Activated T-cell treated with anti-CD3 and anti-CD28 coated beads, Interleukin-2, amount 50 U/mL, for 48 hours (primary cell): ENCODE measurements at regions not wholly inside any gene's neighbourhood (a gene's known extent, or its start where the extent isn't known, plus 50 kb on each side); places are given as distances from the start of the nearest gene placed in this dataset.
"Not testable (repeated sequence)": the region's sequence is repeated elsewhere in the genome, so short reads cannot be mapped to it uniquely, and the experiment has no call there.

Source experiments
- DNase-seq, 2 experiments: peaks; one replicate each; pipeline ENCODE4 v3.0.0-alpha.2; 2020

- no peak for DNase-seq
These were observed 203.8 kb upstream of the ATP10A start for GRCh38 chr15:26066896-26067295.

DNA sequence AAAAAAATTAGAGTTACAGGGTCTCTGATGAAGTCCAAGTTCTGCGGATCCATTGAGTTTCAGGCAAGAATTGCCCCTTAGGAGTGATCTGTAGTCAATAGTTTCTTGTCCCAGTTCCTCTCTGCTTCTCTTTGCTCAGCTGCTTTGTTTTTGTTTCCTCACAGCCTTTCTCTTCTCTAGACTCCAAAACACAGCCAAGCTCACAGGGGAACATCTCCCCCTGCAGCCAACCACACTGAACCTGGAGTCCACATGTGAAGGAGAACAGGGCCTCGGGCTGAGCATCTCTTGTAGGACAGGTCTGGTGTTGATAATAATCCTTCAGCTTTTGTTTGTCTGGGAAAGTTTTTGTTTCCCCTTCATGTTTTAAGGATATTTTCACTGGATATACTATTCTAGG lies 202.6 kb upstream of the ATP10A start:
- no peak for DNase-seq

GRCh38 chr15:26061248-26061647 lies 198.1 kb upstream of the ATP10A start:
- no peak for DNase-seq

- not testable (repeated sequence) for DNase-seq
These were observed 193.6 kb upstream of the ATP10A start for GRCh38 chr15:26056766-26057165.

GRCh38 chr15:26051761-26052675 lies 188.9 kb upstream of the ATP10A start:
- no peak for DNase-seq

DNA sequence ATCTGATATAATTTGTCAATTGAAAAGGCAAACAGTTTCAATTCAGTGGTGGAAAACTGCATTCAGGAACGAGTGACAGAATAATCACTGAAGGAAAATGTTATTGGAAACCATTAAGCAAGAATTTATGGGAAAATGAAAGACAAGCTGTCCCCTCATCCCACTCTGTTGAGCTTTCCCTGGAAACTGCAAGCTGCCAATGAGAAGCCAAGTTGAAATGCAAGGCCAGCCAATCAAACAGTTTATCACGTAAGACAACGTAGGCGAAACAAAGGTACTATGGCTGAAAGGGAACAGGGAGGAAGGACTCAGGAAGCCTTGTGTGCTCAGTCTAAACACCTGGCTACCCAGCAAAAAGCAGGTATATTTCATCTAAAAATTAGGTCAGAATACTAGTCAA lies 187.9 kb upstream of the ATP10A start:
- no peak for DNase-seq

DNA sequence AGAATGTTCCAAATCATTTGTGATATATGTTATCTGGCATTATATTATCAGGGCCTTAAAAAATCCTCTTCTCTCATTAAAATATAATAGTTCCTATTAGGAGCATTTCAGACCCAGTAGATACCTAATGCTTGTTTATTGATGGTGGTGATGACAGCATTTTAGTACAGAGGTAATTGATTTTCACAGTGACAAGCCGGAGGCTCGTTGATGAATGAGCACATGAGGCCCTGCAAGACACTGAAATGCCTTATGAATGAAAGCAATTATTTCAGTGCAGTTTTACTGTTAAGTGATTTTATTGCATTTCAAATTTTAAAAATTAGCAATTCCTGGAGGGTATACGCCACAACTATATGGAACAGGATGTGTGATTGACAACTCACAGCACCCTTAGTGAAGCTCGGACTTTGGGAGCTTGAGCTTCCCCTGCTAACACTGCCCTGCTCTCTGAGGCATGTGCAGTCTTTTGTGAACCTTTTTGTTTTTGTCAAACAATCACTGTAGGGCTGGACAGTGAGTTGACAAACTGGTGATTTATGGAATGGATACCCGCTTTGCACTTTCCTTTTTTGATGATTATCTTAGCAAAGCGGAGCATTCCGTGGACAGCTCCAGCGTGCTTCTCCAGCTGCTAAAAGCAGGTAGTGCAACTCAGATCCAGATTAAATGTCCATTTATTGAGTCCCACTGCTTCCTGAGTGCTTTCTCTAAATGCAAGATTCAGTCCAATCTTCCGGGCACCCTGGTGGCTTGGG lies 187.0 kb upstream of the ATP10A start:
- no peak for DNase-seq

DNA sequence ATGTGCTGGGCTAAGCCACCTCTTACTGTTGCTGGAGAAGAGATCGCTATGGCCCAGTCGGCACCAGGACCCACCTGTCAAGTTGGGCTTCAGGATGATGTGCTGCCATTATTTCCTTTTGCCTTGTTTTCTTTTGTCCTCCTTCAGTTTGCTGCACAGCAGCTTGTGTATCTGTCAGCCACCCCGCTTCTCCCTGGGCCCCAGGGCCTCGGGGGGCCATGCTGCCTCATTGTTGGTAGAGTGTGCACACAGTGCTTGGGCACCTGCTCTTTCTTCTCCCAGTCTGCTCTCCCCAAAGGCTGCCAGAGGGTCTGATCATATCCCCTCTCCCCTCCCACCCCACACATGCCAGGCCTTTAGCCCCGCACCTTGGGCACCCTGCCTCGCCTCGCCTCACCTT lies 185.5 kb upstream of the ATP10A start:
- no peak for DNase-seq

DNA sequence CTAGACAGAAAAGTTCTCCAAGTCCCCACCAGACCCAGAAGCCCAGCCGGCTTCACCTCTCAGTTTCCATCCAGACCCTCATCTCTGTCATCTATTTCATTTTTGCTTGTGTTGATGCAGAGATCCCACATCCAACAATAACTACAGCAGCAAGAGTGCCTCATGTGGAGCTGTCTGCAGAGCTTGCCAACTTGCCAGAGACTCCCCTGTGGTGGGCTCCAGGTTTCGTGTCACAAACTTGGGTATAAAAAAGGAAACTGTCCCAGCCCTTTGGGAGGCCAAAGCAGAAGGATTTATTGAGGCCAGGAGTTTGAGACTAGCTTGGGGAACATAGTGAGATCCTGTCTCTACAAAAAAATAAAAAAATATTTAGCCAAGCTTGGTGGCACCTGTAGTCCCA lies 182.4 kb upstream of the ATP10A start:
- no peak for DNase-seq

DNA sequence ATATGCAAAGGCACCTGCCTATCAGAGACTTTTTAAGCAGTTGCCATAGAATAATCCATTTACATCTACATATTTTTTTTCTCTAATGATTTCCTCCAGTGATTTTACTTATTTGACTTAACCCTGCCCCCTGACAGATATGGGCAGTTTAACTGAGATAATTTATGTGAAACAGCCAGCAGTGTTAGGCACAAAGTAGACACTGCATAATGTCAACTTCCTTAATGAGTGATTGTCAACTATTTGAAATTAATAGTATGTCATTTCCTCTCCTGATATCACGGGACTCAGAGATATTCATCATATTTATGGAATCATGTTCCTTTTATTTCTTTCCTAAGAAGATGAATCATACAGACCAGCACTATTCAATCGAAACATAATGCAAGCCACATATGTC lies 179.9 kb upstream of the ATP10A start:
- DNase-seq, result no peak

- DNase-seq, result no peak
These were observed 175.6 kb upstream of the ATP10A start for GRCh38 chr15:26038693-26039092.

DNA sequence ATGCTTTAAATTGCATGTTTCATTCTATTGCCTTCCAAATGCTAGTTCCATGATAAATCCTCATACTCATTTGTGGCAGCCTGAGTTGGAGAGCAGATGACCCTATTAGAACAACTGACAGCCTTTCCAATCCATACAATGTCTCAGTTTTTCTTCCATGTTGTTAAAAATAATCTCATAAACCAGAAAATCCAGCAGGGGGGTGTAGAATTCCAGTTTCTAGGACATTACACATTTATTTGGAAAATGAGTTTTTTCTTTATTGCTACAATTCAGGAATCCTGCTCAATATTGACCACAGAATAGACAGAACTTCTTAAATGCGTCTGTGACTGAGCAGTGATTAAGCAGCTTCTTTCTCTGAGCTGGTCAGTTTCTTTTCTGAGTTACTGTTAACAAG lies 174.2 kb upstream of the ATP10A start:
- no peak for DNase-seq

GRCh38 chr15:26033493-26033892 lies 170.4 kb upstream of the ATP10A start:
- no peak for DNase-seq

- no peak for DNase-seq
These were observed 169.2 kb upstream of the ATP10A start for GRCh38 chr15:26032162-26032846.

- not testable (repeated sequence) for DNase-seq
These were observed 166.5 kb upstream of the ATP10A start for GRCh38 chr15:26029586-26029985.

GRCh38 chr15:26029146-26029545 lies 166.0 kb upstream of the ATP10A start:
- DNase-seq, result no peak

DNA sequence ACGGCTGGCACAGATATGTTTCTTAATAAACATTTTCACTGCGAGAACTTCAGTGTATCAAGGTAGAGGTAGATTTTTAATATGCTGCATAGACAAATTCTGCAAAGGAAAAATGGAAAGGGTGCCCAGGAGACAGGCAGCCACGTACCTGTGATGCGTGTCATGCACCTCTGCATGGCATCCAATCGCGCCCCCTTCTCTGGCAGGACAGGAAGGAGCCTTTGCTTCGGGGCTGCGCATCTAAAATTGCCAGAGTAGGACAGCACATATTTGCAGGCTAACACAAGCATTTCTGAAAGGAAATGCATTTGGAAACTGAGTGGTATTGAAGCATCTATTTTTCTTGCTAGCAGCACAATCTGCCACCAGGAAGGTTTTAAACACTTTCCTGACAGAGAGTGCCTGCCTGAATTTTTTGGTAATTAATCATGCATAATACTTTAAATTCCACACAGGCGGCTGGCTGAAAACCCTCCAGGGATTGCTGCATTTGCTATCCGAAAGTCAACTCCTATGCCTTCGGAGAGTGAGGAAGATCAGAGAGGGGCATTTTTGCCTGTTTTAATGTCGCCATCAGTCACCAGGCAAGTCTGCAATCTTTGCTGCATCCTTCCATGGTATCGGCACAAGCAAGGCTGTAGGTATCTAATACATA lies 165.1 kb upstream of the ATP10A start:
- no peak for DNase-seq

DNA sequence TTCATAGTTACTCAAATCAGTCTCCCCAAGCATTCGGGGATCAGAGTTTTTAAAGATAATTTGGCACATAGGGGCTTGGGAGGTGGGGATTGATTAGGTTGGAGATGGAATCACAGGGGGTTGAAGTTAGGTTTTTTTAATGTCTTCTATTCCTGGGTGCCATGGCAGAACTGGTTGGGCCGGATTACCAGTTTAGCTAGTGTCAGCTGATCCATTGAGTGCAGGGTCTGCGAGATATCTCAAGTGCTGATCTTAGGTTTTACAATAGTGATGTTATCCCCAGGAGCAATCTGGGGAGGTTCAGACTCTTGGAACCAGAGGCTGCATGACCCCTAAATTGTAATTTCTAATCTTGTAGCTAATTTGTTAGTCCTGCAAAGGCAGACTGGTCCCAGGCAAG lies 163.5 kb upstream of the ATP10A start:
- not testable (repeated sequence) for DNase-seq

GRCh38 chr15:26024241-26024640 lies 161.1 kb upstream of the ATP10A start:
- DNase-seq, result no peak

DNA sequence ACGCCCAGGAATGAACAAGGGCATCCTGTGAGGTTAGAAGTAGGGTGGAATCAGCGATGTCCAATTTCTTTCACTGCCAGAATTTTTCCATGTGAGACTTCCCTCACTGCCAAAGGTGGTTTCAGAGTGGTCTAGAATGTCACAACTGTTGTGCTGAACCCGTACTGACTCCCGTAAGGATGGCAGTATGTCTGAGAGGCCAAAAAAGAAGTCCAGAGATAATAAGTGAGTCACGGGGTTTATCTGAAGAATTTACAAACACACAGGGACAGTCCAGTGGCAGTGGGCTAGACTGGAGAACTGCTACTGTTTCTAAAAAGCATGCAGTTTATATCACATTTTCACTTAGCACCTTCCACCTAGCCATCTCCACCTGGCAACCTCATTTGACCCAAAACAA lies 160.6 kb upstream of the ATP10A start:
- no peak for DNase-seq

DNA sequence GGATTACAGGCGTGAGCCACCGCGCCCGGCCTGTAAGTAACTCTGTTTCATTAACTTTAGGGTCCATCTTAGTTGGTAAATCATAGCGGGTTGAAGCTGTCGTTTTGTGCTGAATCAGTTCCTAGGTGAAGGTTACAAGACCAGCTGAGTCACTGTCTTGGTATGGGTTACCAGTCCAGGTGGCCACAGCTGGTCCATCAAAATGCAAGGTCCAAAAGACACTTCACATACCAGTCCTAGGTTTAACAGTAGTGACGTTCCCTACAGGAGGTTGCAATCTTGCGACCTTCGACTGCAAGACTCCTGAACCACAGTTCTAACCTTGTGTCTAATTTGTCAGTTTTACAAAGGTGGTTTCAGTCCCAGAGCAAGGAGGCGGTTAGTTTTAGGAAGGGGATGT lies 160.1 kb upstream of the ATP10A start:
- no peak for DNase-seq

- DNase-seq, result no peak
These were observed 157.7 kb upstream of the ATP10A start for GRCh38 chr15:26020871-26021270.

GRCh38 chr15:26017665-26018064 lies 154.5 kb upstream of the ATP10A start:
- DNase-seq, result no peak
